ENCODE measurements at regions not wholly inside any gene's neighbourhood (a gene's known extent, or its start where the extent isn't known, plus 50 kb on each side); places are given as distances from the start of the nearest gene placed in this dataset.
A peak's percentile ranks its signal among the peaks of the same experiment; 100 is the strongest.

DNA sequence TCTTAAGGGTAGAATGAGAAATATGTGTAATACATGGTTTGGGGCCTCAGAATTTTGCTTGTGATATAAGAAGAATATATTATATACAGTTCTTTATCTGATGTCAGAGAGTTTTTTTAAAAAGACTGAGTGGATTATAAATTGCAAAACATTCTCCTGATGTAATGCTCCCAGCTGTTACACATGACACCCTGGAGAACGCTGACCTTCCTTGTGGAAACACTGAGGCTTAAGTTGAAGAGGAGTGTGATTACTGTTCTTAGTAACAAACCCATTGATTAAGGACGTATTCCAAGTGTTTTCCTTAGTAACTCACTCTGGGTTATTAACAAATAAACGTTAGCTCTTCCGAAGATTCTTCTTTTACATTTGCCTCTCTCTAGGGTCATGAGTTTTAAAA is 1069.3 kb upstream of the CNTNAP5 start:
- DNase-seq, result no peak

DNA sequence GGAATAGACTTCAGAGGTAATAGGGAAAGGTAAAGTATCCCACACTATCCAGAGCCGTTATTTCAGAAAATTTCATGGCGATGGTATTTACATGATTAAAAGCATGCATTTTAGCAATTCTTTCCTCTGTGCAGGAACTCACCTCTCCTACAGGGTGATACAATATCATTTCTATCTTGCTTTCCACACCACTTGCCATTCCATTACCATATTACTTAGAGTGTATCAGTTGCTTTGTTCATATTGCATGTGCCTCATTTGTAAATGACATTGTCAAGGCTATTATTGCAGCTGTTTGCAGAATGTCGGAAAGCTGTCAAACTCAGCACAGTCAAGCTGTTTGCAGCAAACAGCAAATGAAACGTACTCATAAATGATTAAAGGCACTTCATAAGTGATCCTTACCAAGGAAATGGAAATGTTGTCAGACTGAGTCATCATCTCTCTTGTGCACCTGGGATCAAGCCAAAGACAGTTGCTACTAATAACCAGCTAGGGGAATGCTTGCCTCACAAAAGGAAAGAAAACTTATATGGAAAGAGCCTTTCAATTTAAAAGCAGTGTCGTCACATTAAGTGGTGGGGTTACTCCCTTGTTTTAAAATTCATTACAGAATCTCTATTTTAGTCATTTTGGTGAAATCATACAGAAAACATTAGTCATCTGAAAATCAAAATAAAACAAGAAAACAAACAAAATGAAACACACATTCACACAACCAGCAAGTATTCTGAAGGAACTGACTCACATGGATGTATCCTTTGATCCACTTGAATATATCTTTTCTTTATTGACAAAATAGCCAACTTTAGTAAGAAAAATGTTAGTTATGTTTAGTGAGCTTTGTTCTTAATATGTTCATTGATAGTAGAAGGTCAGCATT is 1064.1 kb upstream of the CNTNAP5 start:
- no peak for DNase-seq

DNA sequence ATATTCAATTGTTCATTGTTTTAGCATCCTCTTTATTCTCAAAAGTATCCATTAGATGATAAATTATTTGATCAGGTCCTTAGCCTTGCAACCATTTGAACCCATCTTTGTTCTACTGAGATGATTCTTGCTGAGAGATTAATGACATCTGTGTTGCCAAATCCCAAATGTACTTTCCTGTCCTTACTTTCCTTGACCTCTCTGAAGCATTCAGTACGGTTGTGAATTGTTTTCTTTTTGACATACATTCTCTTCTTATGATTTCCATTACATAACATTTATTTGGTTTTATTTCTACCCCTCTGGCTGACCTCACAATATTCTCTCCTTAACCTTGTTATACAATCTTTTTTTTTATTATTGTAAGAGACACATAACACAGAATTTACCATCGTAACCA is 1058.6 kb upstream of the CNTNAP5 start:
- no peak for DNase-seq

DNA sequence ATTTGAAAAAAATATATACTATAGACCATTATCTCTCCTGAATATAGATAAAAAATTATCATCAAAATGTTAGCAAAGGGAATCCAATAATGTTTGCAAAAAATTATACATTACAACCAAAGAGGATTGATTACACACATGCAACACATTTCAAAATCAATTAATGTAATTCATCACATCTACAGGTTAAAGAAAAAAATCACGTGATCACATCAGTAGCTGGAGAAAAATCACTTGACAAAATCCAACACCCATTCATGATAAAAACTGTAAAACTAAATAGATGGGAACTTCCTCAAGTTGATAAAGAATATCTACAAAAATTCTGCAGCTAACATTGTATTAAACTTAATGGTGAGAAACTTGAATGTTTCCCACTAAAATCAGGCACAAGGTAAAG is 1047.5 kb upstream of the CNTNAP5 start:
- DNase-seq, result no peak

DNA sequence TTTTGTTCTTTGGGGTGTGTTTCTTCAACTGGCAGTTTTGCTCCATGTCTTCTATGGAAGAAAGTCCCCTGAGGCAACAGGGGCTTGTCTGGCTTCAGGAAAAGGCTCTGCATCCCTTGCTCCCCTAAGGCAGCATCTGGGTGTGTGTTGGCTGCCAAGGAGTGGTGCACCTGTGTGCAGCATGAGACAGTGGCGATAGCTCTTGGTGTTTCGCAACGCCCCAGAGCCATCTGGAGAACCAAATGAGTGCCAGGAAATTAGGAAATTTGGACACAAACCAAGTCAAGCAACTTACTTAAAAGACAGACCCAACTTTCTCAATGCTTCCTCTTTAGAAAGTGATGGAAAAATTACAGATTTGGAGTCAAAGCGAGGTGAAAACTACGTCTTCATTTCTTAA is 1044.4 kb upstream of the CNTNAP5 start:
- DNase-seq, result no peak

DNA sequence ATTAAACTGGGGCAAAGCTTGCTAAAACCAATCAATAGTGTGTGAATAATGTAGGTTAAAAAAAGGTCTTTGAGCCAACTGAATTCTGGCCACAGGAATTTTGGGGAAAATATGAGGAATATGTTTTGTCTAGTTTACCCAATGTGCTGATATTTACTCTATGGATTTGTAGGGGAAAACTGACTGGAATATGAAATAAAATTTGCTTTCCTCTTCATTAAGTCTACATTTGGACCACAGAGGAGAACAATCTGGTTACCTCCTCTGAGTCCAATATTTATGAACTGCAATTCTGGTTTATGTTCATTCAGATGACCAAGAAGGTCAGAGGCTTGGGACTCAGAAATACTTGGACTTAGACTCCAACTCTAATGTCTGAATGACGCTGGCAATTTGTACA is 1042.2 kb upstream of the CNTNAP5 start:
- DNase-seq, result no peak

DNA sequence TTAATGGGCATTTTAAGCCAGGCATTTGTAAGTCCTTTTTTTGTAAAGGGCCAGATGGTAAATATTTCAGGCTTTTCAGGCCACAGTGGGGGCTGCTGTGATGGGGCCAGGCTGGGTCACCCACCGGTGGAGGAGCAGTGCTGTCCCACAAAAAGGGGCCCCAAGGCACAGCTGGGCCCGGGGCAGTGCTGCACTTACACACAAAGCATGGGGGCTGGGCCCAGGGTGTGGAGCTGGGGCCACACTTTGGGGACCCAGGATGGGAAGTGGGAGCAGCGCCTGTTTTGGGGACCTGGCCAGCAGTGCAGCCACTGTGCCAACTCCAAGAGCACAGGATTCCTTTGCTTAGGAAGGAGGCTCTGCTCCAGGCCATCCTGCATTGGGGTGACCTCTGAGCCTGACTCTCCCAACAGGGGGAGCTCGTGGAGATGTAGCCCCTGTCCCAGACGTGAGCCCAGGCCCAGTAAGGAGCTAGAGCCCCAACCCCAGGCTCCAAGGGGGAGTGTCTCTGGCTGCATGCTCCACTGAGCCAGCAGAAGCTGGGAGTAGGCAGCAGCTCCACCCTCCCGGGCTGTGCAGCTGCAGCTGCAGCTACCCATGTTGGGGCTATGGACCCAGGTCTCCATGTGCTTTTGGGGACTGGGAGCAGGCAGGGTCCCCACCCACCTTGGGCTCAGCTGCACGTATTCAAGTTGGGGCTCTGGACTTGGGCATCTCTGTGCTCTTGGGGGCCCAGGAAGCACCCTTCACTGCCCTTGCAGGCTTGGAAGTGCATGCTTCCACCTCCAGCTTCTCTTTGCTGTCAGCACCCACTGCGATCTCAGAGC is 1036.5 kb upstream of the CNTNAP5 start:
- no peak for DNase-seq

DNA sequence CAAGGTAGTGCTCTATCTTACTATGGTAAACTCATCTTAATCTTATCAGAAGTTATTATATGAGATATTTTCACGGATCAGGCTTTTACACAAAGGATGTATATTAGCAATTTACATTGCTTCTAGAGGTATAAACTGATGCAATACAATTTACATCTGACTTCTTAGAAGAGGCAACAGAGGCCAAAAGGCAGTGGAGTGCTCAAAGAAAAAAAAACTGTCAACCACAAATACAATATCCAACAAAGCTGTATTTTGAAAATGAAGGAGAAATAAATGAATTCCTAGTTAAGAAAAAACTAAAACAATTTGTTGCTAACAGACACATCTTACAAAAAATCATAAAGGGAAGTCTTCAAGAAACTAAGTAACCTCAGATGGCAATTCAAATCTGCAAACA is 1031.5 kb upstream of the CNTNAP5 start:
- DNase-seq, result no peak

DNA sequence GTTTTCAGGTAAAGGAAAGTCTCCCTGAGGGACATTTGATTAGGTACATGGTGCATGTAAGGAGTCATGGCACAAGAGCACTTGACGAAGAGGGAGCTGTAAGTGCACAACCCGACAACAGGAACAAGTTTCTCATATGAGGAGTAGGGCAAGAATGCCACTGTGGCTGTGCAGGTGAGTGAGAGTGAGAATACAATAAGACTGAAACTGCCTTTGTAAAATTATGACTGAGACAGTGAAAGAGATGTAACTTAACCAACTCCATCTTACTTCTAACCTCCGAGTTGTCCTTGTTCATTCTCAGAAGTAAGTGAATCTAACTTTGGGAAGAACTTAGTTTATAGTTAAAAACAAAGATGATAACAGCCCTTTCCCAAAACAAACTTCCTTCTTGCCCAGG is 1025.8 kb upstream of the CNTNAP5 start:
- DNase-seq, result no peak

DNA sequence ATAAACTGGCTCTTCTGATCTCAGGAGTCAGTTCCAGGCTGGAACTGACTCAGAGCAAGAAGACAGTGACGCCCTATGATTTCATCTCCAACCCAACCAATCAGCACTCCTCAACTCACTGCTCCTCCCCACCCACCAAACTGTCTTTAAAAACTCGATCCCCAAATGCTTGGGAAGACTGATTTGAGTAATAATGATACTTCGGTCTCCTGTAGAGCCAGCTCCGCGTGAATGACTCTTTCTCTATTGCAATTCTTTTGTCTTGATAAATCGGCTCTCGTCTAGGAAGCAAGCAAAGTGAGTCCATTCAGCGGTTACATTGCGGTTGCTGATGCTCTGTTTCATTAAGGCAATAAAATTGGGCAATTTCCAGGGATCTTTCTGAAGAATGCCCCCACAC is 1025.3 kb upstream of the CNTNAP5 start:
- DNase-seq, result no peak

DNA sequence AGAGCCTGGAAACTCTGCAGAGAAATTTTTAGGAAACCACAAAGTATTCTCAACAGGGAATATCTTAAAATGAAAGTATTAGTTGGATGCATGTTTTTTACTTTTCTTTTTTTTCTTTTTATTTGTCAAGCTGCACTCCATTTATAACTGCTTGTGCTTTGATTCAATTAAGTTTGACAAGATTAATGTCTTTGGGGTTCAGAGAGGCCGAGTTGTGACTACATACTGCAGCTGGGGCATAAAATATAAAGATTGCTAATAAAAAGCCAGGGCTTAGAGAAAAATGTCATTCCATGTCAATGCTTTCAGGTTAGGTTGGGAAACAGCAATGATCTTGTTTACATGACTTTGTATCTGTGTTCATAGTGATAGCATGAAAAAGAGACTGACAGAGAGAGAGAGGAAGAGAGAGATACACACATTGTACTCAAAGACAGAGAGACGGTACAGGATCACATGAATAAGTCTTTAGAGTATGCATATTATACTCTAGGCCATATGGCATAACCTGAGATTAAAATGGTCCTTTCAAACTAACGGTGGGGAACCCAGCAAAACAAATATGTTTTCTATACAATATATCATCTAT is 1022.3 kb upstream of the CNTNAP5 start:
- no peak for DNase-seq

DNA sequence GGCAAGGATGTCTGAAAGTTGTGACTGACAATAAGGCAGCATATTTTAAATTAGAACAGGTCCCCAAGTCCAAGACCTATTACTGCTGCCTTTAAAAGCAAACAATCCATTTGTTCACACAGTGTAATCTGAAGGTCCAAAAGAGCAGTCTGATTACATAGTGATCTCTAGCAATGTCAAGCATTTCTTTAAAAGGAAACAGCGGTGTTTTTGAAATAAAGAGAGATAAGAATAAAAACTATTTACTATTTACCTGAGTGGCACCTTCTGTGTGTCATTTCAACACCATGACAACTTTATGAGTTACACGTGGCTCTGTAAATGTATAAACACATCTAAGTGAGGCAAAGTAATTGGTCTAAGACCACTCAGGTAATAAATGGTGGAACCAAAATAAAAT is 1009.9 kb upstream of the CNTNAP5 start:
- DNase-seq, result no peak

DNA sequence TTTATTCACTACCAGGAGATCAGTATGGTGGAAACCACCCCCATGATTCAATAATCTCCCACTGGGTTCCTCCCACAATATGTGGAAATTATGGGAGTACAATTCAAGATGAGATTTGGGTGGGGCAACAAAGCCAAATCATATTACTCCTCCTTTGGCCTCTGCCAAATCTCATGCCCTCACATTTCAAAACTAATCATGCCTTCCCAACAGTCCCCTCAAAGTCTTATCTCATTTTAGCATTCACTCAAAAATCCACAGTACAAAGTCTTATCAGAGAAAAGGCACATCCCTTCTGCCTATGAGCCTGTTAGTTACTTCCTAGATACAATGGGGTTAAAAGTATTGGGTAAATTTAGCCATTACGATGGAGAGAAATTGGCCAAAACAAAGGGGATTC is 989.5 kb upstream of the CNTNAP5 start:
- no peak for DNase-seq

DNA sequence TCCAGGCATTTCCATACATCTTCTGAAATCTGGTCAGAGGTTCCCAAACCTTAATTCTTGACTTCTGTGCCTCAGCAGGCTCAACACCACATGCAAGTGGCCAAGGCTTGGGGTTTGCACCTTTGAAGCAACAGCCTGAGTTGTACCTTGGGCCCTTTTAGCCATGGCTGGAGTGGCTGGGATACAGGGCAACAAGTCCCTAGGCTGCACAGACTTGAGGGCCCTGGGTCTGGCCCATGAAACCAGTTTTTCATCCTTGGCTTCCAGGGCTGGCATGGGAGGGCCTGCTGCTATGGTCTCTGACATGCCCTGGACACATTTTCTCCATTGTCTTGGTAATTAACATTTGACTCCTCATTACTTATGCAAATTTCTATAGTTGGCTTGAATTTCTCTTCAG is 988.8 kb upstream of the CNTNAP5 start:
- no peak for DNase-seq

DNA sequence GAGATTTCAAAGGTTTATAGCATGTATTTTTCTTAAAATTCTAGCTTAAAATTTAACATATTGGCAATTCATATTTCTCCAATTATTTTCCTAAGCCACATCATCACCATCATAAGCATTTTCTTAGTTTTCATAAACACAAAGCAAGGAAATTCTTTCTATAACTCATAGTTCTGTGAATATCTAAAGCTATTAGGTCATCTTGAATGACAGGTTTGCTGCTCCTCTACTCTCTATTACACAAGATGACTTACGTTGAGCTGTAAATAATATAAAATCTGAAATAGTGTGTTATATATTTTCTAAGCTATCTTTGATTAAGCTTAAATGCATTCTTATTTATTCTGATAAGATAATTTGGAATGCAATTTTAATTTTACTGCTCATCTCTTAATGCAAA is 984.6 kb upstream of the CNTNAP5 start:
- no peak for DNase-seq

DNA sequence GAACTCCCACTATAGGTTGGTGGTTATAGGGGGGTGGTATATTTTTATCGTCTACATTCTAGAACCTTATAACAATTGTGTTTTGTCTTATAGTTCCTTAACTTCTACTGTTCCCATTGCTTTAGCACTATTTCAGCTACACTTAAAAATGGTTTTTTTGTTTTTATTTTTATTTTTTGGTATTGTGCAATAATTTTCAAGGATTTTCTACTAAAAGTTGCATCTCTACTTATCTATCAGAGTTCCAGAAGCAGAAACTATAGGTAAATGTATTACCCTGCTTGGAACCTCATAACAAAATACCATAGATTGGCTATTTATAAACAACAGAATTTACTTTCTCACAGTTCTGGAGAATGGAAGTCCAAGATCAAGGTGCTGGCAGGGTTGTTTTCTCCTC is 981.6 kb upstream of the CNTNAP5 start:
- DNase-seq, result no peak

DNA sequence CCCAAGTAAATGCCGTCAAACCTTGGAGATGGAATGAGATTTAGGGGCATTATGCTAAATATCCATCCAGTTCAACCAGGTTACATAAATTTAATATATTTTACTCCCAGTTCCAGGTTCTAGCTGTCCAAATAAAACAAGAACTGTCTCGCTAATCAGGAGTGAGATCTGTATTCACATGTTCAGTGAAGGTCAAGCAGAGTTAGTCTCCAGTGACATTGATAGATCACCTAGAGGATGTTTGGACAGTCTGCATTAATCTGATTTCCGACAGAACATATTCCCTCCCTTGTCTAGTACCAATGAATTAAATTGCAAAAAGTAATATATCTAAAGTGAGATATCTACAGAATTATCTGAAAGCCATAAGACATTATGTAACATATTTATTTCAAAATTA is 979.4 kb upstream of the CNTNAP5 start:
- DNase-seq, result no peak

DNA sequence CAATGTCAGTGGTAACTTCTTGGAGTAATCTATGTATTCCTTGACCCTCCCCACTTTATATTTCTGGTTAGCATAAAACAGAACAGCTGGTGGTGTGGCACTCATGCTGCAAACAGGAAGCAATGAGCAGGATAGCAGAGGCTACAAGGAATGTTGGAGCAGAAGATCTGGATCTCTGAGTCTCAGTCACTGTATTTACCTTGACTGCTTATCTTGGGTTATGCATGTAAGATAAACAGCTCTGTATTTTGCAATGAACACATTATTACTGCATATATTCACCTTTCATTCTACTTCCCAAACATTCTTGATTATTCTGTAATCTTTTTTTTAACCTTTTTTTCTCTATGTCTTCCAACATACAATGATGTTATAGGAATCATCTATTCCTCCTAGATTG is 977.9 kb upstream of the CNTNAP5 start:
- DNase-seq, result no peak

DNA sequence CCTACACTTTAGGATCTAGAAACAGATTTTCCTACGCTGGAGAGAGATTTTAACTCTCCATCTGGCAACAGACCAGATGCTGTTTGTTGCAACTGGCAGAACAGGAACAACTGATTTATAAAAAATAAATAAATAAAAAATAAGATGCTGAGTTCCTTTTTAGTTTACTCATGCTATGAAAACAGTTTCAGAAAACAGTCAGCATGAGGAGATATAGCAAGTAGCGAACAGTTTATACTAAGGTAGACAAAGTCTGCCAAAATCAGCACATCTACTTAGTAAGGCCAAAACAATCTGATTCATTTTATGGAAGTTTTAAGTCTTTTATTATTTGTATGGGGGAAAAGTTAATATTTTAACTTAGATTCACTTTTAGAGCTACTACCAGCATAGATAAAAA is 974.0 kb upstream of the CNTNAP5 start:
- DNase-seq, result no peak

DNA sequence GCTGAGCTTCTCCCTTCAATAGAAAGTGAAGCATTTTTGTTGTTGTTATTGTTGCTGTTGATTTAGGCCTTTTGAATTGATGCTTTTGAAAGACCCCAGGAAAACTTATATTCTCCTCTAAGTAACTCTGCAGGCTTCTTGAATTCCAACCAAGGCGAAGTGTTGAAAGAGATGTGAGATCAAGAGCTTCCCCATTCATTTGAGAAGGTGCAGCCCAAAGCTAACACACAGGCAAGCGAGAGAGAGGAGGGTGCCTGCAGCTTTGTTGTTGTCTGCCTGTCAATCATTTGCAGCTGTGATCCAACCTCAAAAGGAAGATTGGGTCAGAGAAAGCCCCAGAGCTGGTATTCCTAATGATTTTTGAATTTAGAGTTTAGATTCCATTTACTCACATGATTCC is 963.6 kb upstream of the CNTNAP5 start:
- DNase-seq, result no peak

DNA sequence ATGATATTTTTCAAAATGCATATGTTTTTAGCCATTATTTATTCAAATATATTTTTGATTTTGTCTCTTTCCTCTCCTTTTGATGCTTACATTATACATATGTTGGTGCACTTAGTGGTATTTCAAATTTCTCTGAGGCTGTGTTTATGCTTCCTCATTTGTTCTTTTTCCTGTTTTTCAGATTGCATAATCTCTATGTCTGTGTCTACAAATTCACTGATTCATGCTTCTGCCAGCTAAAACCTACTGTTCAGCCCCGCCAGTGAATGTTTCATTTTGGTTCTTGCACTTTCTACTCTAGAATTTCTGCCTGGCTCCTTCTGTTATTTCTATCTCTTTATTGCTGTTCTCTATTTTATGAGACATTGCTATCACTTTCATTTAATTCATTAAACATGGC is 951.7 kb upstream of the CNTNAP5 start:
- no peak for DNase-seq

DNA sequence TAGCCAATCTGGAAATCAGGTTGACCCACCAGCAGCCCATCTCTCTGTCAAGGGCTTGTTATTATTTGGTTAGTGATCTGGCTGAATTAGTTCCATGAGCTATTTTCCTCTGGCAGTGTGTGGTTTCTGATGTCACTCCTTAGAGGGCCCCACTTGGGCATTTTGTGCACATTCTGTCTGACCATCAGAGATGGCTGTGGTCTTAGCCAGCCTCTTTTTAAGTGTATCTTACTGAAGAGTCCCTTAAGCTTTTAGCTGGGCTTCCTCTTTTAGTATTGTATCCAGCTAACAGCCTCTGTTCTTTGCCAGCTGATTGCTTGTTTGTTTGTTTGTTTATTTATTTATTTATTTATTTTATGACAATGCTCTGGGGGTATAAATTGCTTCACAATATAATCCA is 951.1 kb upstream of the CNTNAP5 start:
- DNase-seq, result peak; percentile 46

DNA sequence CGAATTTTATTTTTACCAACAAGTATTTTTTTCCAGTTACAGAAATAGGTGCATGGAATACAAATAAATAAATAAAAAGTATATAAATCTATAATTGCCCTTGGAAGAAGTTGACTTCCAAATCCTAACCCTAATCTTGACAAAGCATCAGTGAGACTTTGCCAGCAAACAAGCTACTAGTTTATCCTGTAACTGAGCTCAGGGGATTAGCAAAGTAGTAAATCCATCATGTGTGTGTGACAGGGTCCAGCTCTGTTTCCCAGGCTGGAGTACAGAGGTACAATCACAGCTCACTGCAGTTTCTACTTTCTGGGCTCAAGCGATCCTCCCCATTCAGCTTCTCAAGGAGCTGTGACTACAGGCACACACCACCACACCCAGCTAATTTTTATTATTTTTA is 948.0 kb upstream of the CNTNAP5 start:
- peak; percentile 59 for DNase-seq

DNA sequence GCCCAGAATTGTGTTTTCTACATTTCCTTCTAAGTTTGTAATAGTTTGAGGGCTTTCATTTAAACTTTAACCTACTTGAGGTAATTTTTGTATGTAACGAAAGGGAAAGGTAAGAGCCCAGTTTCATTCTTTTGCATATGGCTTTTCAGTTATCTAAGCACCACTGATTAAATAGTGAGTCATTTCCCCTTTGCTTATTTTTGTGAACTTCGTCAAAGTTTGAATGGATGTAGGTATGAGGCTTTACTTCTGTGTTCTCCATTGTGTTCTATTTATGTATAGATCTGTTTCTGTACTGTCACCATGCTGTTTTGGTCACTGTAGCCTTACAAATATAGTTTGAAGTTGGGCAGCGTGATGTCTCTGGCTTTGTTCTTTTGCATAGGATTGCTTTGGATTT is 944.8 kb upstream of the CNTNAP5 start:
- no peak for DNase-seq

All from islet precursor cell (in vitro differentiated cells).